ENCODE measurements at regions not wholly inside any gene's neighbourhood (a gene's known extent, or its start where the extent isn't known, plus 50 kb on each side); places are given as distances from the start of the nearest gene placed in this dataset.
A peak's percentile ranks its signal among the peaks of the same experiment; 100 is the strongest.

- no peak for ATAC-seq (ENCODE audit: low read depth)
- H3K36me3 Mint-ChIP-seq = peaks cover 3% of the 10 kb centered on the region
Observed at GRCh38 chr6:8707369-8707768, 272.0 kb upstream of the SLC35B3 start.

GRCh38 chr6:8705435-8706020 is 270.2 kb upstream of the SLC35B3 start:
- Mint-ChIP-seq H3K4me3 (no peak overlapping the region), H3K36me3 (peaks cover 3% of the 10 kb centered on the region), H3K4me1 (no peaks in the 10 kb centered on the region), H3K27ac (no peak overlapping the region), H3K9me3 (peaks cover 3% of the 10 kb centered on the region), H3K27me3 (peaks cover 2% of the 10 kb centered on the region)
- DNase-seq (ENCODE audit: low spot score in 2 of 2) (no peak), ATAC-seq (ENCODE audit: low read depth) (no peak)

More at GRCh38 chr6:8707369-8707768, 272.0 kb upstream of the SLC35B3 start:
- H3K27ac Mint-ChIP-seq = no peak overlapping the region
- H3K4me3 Mint-ChIP-seq = no peak overlapping the region
- H3K9me3 Mint-ChIP-seq = peaks cover 2% of the 10 kb centered on the region
- no peak for DNase-seq (ENCODE audit: low spot score in 2 of 2)
- no peaks in the 10 kb centered on the region for H3K4me1 Mint-ChIP-seq
- peaks cover 2% of the 10 kb centered on the region for H3K27me3 Mint-ChIP-seq

- Mint-ChIP-seq H3K4me3 (no peak overlapping the region), H3K36me3 (peaks cover 2% of the 10 kb centered on the region), H3K27ac (no peak overlapping the region), H3K9me3 (peaks cover 7% of the 10 kb centered on the region), H3K27me3 (no peaks in the 10 kb centered on the region), H3K4me1 (no peaks in the 10 kb centered on the region)
- ATAC-seq (ENCODE audit: low read depth) (no peak), DNase-seq (ENCODE audit: low spot score in 2 of 2) (no peak)
Observed at GRCh38 chr6:8703059-8703458, 267.7 kb upstream of the SLC35B3 start.

- DNase-seq (ENCODE audit: low spot score in 2 of 2) (no peak), ATAC-seq (ENCODE audit: low read depth) (no peak)
- Mint-ChIP-seq H3K27me3 (no peaks in the 10 kb centered on the region), H3K4me1 (peaks cover 13% of the 10 kb centered on the region), H3K27ac (no peak overlapping the region), H3K4me3 (no peak overlapping the region), H3K36me3 (no peaks in the 10 kb centered on the region), H3K9me3 (peaks cover 8% of the 10 kb centered on the region)
Observed at GRCh38 chr6:8688821-8689220, 253.5 kb upstream of the SLC35B3 start.

- H3K4me1 Mint-ChIP-seq = peaks cover 18% of the 10 kb centered on the region
- DNase-seq (ENCODE audit: low spot score in 2 of 2) (no peak), ATAC-seq (ENCODE audit: low read depth) (peak; percentile 93)
- H3K27me3 Mint-ChIP-seq = no peaks in the 10 kb centered on the region
- H3K27ac Mint-ChIP-seq = peak overlapping the region; percentile 2
- H3K36me3 Mint-ChIP-seq = no peaks in the 10 kb centered on the region
- H3K9me3 Mint-ChIP-seq = peaks cover 6% of the 10 kb centered on the region
- no peak overlapping the region for H3K4me3 Mint-ChIP-seq
Observed at GRCh38 chr6:8686077-8686476, 250.7 kb upstream of the SLC35B3 start.

- Mint-ChIP-seq H3K36me3 (no peaks in the 10 kb centered on the region), H3K9me3 (peaks cover 9% of the 10 kb centered on the region), H3K4me1 (peaks cover 18% of the 10 kb centered on the region), H3K27me3 (no peaks in the 10 kb centered on the region), H3K4me3 (no peak overlapping the region), H3K27ac (no peak overlapping the region)
- DNase-seq (ENCODE audit: low spot score in 2 of 2) (no peak), ATAC-seq (ENCODE audit: low read depth) (no peak)
Observed at GRCh38 chr6:8683204-8683603, 247.9 kb upstream of the SLC35B3 start.

GRCh38 chr6:8679823-8680222 is 244.5 kb upstream of the SLC35B3 start:
- Mint-ChIP-seq H3K4me1 (peaks cover 7% of the 10 kb centered on the region), H3K4me3 (no peak overlapping the region), H3K9me3 (peaks cover 7% of the 10 kb centered on the region), H3K27ac (no peak overlapping the region), H3K36me3 (no peaks in the 10 kb centered on the region), H3K27me3 (no peaks in the 10 kb centered on the region)
- DNase-seq (ENCODE audit: low spot score in 2 of 2) = no peak
- ATAC-seq (ENCODE audit: low read depth) = no peak

- H3K9me3 Mint-ChIP-seq = peaks cover 7% of the 10 kb centered on the region
- H3K27ac Mint-ChIP-seq = no peak overlapping the region
- no peak for ATAC-seq (ENCODE audit: low read depth)
Observed at GRCh38 chr6:8678466-8678865, 243.1 kb upstream of the SLC35B3 start.

GRCh38 chr6:8674126-8674525 is 238.8 kb upstream of the SLC35B3 start:
- no peaks in the 10 kb centered on the region for H3K27me3 Mint-ChIP-seq
- no peak overlapping the region for H3K4me3 Mint-ChIP-seq
- H3K27ac Mint-ChIP-seq = peak overlapping the region; percentile 53
- H3K4me1 Mint-ChIP-seq = peaks cover 6% of the 10 kb centered on the region
- DNase-seq (ENCODE audit: low spot score in 2 of 2) (peak in 1 of 2 donors; percentile 11), ATAC-seq (ENCODE audit: low read depth) (peak; percentile 90)
- H3K36me3 Mint-ChIP-seq = no peaks in the 10 kb centered on the region
- H3K9me3 Mint-ChIP-seq = peaks cover 1% of the 10 kb centered on the region

More at GRCh38 chr6:8678466-8678865, 243.1 kb upstream of the SLC35B3 start:
- Mint-ChIP-seq H3K27me3 (no peaks in the 10 kb centered on the region), H3K36me3 (no peaks in the 10 kb centered on the region), H3K4me3 (no peak overlapping the region), H3K4me1 (peaks cover 11% of the 10 kb centered on the region)
- no peak for DNase-seq (ENCODE audit: low spot score in 2 of 2)

- Mint-ChIP-seq H3K4me3 (no peak overlapping the region), H3K27me3 (no peaks in the 10 kb centered on the region), H3K4me1 (peaks cover 6% of the 10 kb centered on the region), H3K36me3 (no peaks in the 10 kb centered on the region), H3K9me3 (peaks cover 1% of the 10 kb centered on the region), H3K27ac (no peak overlapping the region)
- DNase-seq (ENCODE audit: low spot score in 2 of 2) (no peak), ATAC-seq (ENCODE audit: low read depth) (no peak)
Observed at GRCh38 chr6:8672882-8673281, 237.5 kb upstream of the SLC35B3 start.

- no peak overlapping the region for H3K4me3 Mint-ChIP-seq
- no peaks in the 10 kb centered on the region for H3K27me3 Mint-ChIP-seq
- H3K36me3 Mint-ChIP-seq = no peaks in the 10 kb centered on the region
- H3K27ac Mint-ChIP-seq = no peak overlapping the region
- peaks cover 1% of the 10 kb centered on the region for H3K9me3 Mint-ChIP-seq
- H3K4me1 Mint-ChIP-seq = peaks cover 6% of the 10 kb centered on the region
- DNase-seq (ENCODE audit: low spot score in 2 of 2) = no peak
- ATAC-seq (ENCODE audit: low read depth) = no peak
Observed at GRCh38 chr6:8670792-8671191, 235.4 kb upstream of the SLC35B3 start.

- Mint-ChIP-seq H3K27ac (no peak overlapping the region), H3K36me3 (no peaks in the 10 kb centered on the region), H3K27me3 (no peaks in the 10 kb centered on the region), H3K4me3 (no peak overlapping the region), H3K4me1 (no peaks in the 10 kb centered on the region), H3K9me3 (no peaks in the 10 kb centered on the region)
- DNase-seq (ENCODE audit: low spot score in 2 of 2) = no peak
- no peak for ATAC-seq (ENCODE audit: low read depth)
Observed at GRCh38 chr6:8664700-8665099, 229.4 kb upstream of the SLC35B3 start.

- Mint-ChIP-seq H3K27me3 (no peaks in the 10 kb centered on the region), H3K27ac (no peak overlapping the region), H3K9me3 (no peaks in the 10 kb centered on the region), H3K4me3 (no peak overlapping the region), H3K4me1 (no peaks in the 10 kb centered on the region), H3K36me3 (no peaks in the 10 kb centered on the region)
- DNase-seq (ENCODE audit: low spot score in 2 of 2) = no peak
- ATAC-seq (ENCODE audit: low read depth) = no peak
Observed at GRCh38 chr6:8664070-8664469, 228.7 kb upstream of the SLC35B3 start.

- DNase-seq (ENCODE audit: low spot score in 2 of 2) (no peak), ATAC-seq (ENCODE audit: low read depth) (no peak)
- H3K4me1 Mint-ChIP-seq = no peaks in the 10 kb centered on the region
- peaks cover 1% of the 10 kb centered on the region for H3K27me3 Mint-ChIP-seq
- H3K27ac Mint-ChIP-seq = no peak overlapping the region
- H3K9me3 Mint-ChIP-seq = no peaks in the 10 kb centered on the region
- H3K36me3 Mint-ChIP-seq = no peaks in the 10 kb centered on the region
- no peak overlapping the region for H3K4me3 Mint-ChIP-seq
Observed at GRCh38 chr6:8659404-8660189, 224.3 kb upstream of the SLC35B3 start.

- ATAC-seq (ENCODE audit: low read depth) (no peak), DNase-seq (ENCODE audit: low spot score in 2 of 2) (no peak)
- Mint-ChIP-seq H3K36me3 (no peaks in the 10 kb centered on the region), H3K4me1 (no peaks in the 10 kb centered on the region), H3K9me3 (no peaks in the 10 kb centered on the region), H3K4me3 (no peak overlapping the region), H3K27me3 (peaks cover 1% of the 10 kb centered on the region), H3K27ac (no peak overlapping the region)
Observed at GRCh38 chr6:8658416-8658815, 223.1 kb upstream of the SLC35B3 start.

Measured in memory B cell (primary cell).